OCI-LY7 (cell line): ENCODE measurements at regions not wholly inside any gene's neighbourhood (a gene's known extent, or its start where the extent isn't known, plus 50 kb on each side); places are given as distances from the start of the nearest gene placed in this dataset.

Source experiments
- BruUV-seq: library from RNA; stranded (reverse); fragments of 400-500 nt; replicated peaks from 2 replicates; lab custom pipeline; 2021; lab: Mats Ljungman, UMichigan
- CTCF ChIA-PET: fragments of 300-600 bp; sonication (Branson Sonifier 250); formaldehyde crosslinking; loops from one replicate; lab custom pipeline; 2022; ENCODE audit warnings: antibody characterized with exemption; ENCODE audit not compliant: unreplicated experiment; lab: Charles Lee
- POLR2A ChIA-PET: fragments of 300-600 bp; sonication (Branson Sonifier 250); formaldehyde crosslinking; loops from one replicate; lab custom pipeline; 2022; ENCODE audit warnings: antibody characterized with exemption; lab: Charles Lee
- DNase-seq: peaks from one replicate; pipeline ENCODE4 v3.0.0-alpha.2; 2015; ENCODE audit warnings: low spot score
- H2AFZ ChIP-seq: fragments of 200-600 bp; sonication (generic), shearing (Covaris generic); 2 replicates; pipeline ENCODE4 v1.6.1; 2014; ENCODE audit warnings: mild to moderate bottlenecking, antibody characterized with exemption, low read length, moderate library complexity
- H3K27ac ChIP-seq: fragments of 200-600 bp; sonication (generic); 2 replicates; pipeline ENCODE4 v1.5.1; 2014; ENCODE audit warnings: mixed run types, low read depth, mild to moderate bottlenecking, moderate library complexity, low read length, inconsistent platforms; ENCODE audit not compliant: poor library complexity, severe bottlenecking
- H3K36me3 ChIP-seq: fragments of 200-600 bp; sonication (generic); 2 replicates; pipeline ENCODE4 v1.6.1; 2014; ENCODE audit warnings: mild to moderate bottlenecking, antibody characterized with exemption, low read length, moderate library complexity, mixed read lengths; ENCODE audit not compliant: insufficient read depth
- H3K4me1 ChIP-seq: fragments of 200-600 bp; sonication (generic); 2 replicates; pipeline ENCODE4 v1.5.1; 2014; ENCODE audit warnings: mild to moderate bottlenecking, low read length; ENCODE audit not compliant: insufficient read depth, poor library complexity, severe bottlenecking
- H3K4me2 ChIP-seq: fragments of 200-600 bp; sonication (generic); 2 replicates; pipeline ENCODE4 v1.6.1; 2014; ENCODE audit warnings: mild to moderate bottlenecking, low read length
- H3K4me3 ChIP-seq: fragments of 200-600 bp; sonication (generic); 2 replicates; pipeline ENCODE4 v1.5.1; 2014; ENCODE audit warnings: mild to moderate bottlenecking, low read depth, low read length; ENCODE audit not compliant: poor library complexity, severe bottlenecking
- H3K79me2 ChIP-seq: fragments of 200-600 bp; sonication (generic); 2 replicates; pipeline ENCODE4 v1.6.1; 2016; ENCODE audit warnings: low read depth, mild to moderate bottlenecking, low read length, moderate library complexity, mixed read lengths; ENCODE audit not compliant: insufficient read depth
- H3K9me2 ChIP-seq: fragments of 200-600 bp; sonication (generic); 2 replicates; pipeline ENCODE4 v1.6.1; 2016; ENCODE audit warnings: mild to moderate bottlenecking, low read length, mixed read lengths; ENCODE audit not compliant: insufficient read depth
- H3K9me3 ChIP-seq: fragments of 200-600 bp; sonication (generic); 2 replicates; pipeline ENCODE4 v1.6.1; 2014; ENCODE audit warnings: mild to moderate bottlenecking, mixed run types, low read length, mixed read lengths
- H4K20me1 ChIP-seq: fragments of 200-600 bp; sonication (generic); 2 replicates; pipeline ENCODE4 v1.6.1; 2014; ENCODE audit warnings: mild to moderate bottlenecking, antibody characterized with exemption, low read length, moderate library complexity, mixed read lengths; ENCODE audit not compliant: insufficient read depth
- EZH2phosphoT487 ChIP-seq: fragments of 200-600 bp; sonication (generic); IDR thresholded peaks from 2 replicates; pipeline ENCODE4 v1.6.1; 2018; ENCODE audit warnings: low read depth, borderline replicate concordance, mild to moderate bottlenecking, mixed run types, antibody characterized with exemption, low read length, moderate library complexity, mixed read lengths
- intact Hi-C: fragments of 100-400 bp; cut with micrococcal nuclease; formaldehyde crosslinking; loops from one replicate; pipeline ENCODE4 v1.10.0; 2022; ENCODE audit not compliant: unreplicated experiment
- TF ChIP-seq, protein P1 (sequence below): fragments of 200-600 bp; sonication (generic); conservative IDR thresholded peaks from 2 replicates; pipeline ENCODE4 v1.5.1; 2014; ENCODE audit warnings: mild to moderate bottlenecking, antibody characterized with exemption, low read length, moderate library complexity, mixed read lengths

DNA sequence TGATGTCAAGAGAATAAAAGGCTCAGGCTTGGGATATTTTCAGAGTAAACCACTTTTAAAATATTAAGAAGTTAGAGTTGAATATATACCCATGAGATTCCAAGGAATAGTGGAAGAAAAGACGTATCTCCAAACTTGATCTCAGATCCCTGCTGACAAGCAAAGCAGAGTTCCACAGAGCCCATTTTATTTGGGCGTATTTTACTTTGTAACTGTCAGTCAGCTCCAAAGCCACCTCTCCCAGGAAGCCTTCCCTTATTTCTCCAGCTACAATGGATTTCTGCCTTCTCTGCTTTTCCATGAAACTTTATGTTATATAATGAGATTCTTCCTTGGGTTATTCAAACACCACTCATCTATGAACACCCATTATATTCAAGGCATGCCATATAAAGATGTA is 295.7 kb downstream of the FZD1 start:
- H3K4me2 ChIP-seq: no peak overlapping the region
- H4K20me1 ChIP-seq: no peaks in the 10 kb centered on the region
- no peaks in the 10 kb centered on the region for H3K36me3 ChIP-seq
- H3K9me3 ChIP-seq: no peaks in the 10 kb centered on the region
- no peaks in the 10 kb centered on the region for H3K4me1 ChIP-seq
- no peaks in the 10 kb centered on the region for H3K9me2 ChIP-seq
- no peak overlapping the region for H2AFZ ChIP-seq
- TF ChIP-seq, protein P1, sequence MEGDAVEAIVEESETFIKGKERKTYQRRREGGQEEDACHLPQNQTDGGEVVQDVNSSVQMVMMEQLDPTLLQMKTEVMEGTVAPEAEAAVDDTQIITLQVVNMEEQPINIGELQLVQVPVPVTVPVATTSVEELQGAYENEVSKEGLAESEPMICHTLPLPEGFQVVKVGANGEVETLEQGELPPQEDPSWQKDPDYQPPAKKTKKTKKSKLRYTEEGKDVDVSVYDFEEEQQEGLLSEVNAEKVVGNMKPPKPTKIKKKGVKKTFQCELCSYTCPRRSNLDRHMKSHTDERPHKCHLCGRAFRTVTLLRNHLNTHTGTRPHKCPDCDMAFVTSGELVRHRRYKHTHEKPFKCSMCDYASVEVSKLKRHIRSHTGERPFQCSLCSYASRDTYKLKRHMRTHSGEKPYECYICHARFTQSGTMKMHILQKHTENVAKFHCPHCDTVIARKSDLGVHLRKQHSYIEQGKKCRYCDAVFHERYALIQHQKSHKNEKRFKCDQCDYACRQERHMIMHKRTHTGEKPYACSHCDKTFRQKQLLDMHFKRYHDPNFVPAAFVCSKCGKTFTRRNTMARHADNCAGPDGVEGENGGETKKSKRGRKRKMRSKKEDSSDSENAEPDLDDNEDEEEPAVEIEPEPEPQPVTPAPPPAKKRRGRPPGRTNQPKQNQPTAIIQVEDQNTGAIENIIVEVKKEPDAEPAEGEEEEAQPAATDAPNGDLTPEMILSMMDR: no peak
- no peak for TF ChIP-seq EZH2phosphoT487
- no TSS peak for BruUV-seq
- H3K4me3 ChIP-seq: no peak overlapping the region
- POLR2A ChIA-PET: no interaction called here
- H3K79me2 ChIP-seq: no peaks in the 10 kb centered on the region
- DNase-seq: no peak
- H3K27ac ChIP-seq: no peak overlapping the region
- intact Hi-C loops: no loop called here
- CTCF ChIA-PET: no interaction called here

DNA sequence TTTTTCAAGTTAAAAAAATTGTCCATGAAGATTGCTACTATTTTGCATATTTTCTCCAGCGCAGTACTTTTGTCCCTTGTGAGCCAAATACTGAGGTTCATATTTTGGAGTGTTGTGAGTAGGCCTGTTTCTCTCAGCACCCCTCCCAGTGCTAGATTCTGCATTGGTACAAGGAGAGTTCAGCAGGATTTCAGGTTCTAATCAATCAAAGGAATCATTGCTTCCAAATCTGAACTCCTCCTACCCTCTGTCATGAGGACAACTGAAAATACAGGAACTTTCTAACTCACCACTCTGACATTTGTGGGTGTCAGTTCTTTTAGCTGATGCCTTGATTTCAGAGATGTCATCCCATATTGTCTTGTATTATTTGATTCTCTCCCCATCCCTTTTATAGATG is 299.9 kb downstream of the FZD1 start:
- POLR2A ChIA-PET: no interaction called here
- DNase-seq: no peak

DNA sequence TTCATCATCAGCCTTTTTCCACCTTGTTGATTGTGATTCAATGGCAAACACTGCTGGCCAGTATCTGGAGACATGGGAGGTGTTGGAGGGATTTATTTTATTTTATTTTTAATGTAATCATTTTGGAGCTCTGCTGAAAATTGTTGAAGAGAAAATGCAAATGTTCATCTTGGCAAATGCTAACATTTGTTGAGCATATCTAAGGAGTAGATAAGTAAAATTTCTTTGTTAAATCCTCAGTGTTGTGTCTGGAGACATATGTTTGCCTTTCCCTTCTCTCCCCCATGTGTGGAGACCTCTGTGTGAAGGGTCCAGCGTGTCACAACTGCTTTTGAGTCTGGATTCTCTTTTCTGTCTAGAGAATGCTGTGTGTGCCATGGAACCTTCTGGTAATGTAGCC is 300.3 kb downstream of the FZD1 start:
- BruUV-seq: no TSS peak
- Histone ChIP-seq H3K36me3 (no peaks in the 10 kb centered on the region), H3K27ac (no peak overlapping the region), H4K20me1 (no peaks in the 10 kb centered on the region), H3K79me2 (no peaks in the 10 kb centered on the region), H3K9me3 (no peaks in the 10 kb centered on the region), H3K4me3 (no peak overlapping the region), H3K4me1 (no peaks in the 10 kb centered on the region), H2AFZ (no peak overlapping the region), H3K4me2 (no peak overlapping the region), H3K9me2 (no peaks in the 10 kb centered on the region)
- intact Hi-C loops: no loop called here
- DNase-seq: no peak
- ChIA-PET POLR2A (interaction anchor here (0.6 kb wide), 1 partner anchor 510 kb away, joined by 3 read pairs; no protein-coding TSS in a partner anchor), CTCF (no interaction called here)
- no peak for TF ChIP-seq EZH2phosphoT487
- TF ChIP-seq, protein P1: no peak

More for the DNA sequence above, 299.9 kb downstream of the FZD1 start:
- Histone ChIP-seq H3K36me3 (no peaks in the 10 kb centered on the region), H3K79me2 (no peaks in the 10 kb centered on the region), H3K4me1 (no peaks in the 10 kb centered on the region), H3K9me3 (no peaks in the 10 kb centered on the region), H2AFZ (no peak overlapping the region), H3K27ac (no peak overlapping the region), H3K4me2 (no peak overlapping the region), H3K4me3 (no peak overlapping the region), H3K9me2 (no peaks in the 10 kb centered on the region), H4K20me1 (no peaks in the 10 kb centered on the region)
- intact Hi-C loops: no loop called here
- no peak for TF ChIP-seq EZH2phosphoT487
- TF ChIP-seq, protein P1: no peak
- no TSS peak for BruUV-seq
- CTCF ChIA-PET: no interaction called here
